ENCODE measurements at regions not wholly inside any gene's neighbourhood (a gene's known extent, or its start where the extent isn't known, plus 50 kb on each side); places are given as distances from the start of the nearest gene placed in this dataset.

- no peaks in the 10 kb centered on the region for H3K27me3 ChIP-seq (ENCODE audit: control insufficient read depth, extremely low read depth, insufficient read depth, low read length)
- TF ChIP-seq, protein P1, sequence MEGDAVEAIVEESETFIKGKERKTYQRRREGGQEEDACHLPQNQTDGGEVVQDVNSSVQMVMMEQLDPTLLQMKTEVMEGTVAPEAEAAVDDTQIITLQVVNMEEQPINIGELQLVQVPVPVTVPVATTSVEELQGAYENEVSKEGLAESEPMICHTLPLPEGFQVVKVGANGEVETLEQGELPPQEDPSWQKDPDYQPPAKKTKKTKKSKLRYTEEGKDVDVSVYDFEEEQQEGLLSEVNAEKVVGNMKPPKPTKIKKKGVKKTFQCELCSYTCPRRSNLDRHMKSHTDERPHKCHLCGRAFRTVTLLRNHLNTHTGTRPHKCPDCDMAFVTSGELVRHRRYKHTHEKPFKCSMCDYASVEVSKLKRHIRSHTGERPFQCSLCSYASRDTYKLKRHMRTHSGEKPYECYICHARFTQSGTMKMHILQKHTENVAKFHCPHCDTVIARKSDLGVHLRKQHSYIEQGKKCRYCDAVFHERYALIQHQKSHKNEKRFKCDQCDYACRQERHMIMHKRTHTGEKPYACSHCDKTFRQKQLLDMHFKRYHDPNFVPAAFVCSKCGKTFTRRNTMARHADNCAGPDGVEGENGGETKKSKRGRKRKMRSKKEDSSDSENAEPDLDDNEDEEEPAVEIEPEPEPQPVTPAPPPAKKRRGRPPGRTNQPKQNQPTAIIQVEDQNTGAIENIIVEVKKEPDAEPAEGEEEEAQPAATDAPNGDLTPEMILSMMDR (optimal IDR thresholded peaks at IDR 0.05 in 1 of 3, IDR thresholded peaks at IDR 0.05 in 1 of 3, conservative IDR thresholded peaks at IDR 0.05 in 1 of 3; ENCODE audit: extremely low read depth in 1 of 3, insufficient read depth in 2 of 3, low read length in 3 of 3): no peak
- TF ChIP-seq EZH2 (IDR thresholded peaks at IDR 0.05; ENCODE audit: low read length): no peak
- no peaks in the 10 kb centered on the region for H3K79me2 ChIP-seq (ENCODE audit: control insufficient read depth, insufficient read depth, low read length)
- H3K9ac ChIP-seq (ENCODE audit: control insufficient read depth, extremely low read depth, insufficient read depth, low read length): no peak overlapping the region
- no peak overlapping the region for H3K27ac ChIP-seq (ENCODE audit: control insufficient read depth, insufficient read depth, low read length)
- no peaks in the 10 kb centered on the region for H3K9me3 ChIP-seq (ENCODE audit: control insufficient read depth, low read depth, low read length)
- H2AFZ ChIP-seq (ENCODE audit: control insufficient read depth, low read length): no peak overlapping the region
- H3K36me3 ChIP-seq (ENCODE audit: control insufficient read depth in 2 of 2, extremely low read depth in 1 of 2, insufficient read depth in 2 of 2, low read length in 2 of 2): no peaks in the 10 kb centered on the region
- no peak for FAIRE-seq
- no peaks in the 10 kb centered on the region for H3K9me1 ChIP-seq (ENCODE audit: control insufficient read depth, extremely low read depth, insufficient read depth, low read length)
- dilution Hi-C loops (cut with MboI; ENCODE audit: extremely low pct_ligation_motif_present, low sequenced_read_pairs): no loop called here
- H3K4me2 ChIP-seq (ENCODE audit: control insufficient read depth, extremely low read depth, insufficient read depth, low read depth, low read length): no peak overlapping the region
- DNase-seq (ENCODE audit: low read depth, low spot score): no peak
- no peak overlapping the region for H3K4me3 ChIP-seq (ENCODE audit: control insufficient read depth in 2 of 3, extremely low read depth in 1 of 3, insufficient read depth in 2 of 3, low read depth in 1 of 3, low read length in 3 of 3)
- no peaks in the 10 kb centered on the region for H3K4me1 ChIP-seq (ENCODE audit: control insufficient read depth, extremely low read depth, insufficient read depth, low read length)
- no peaks in the 10 kb centered on the region for H4K20me1 ChIP-seq (ENCODE audit: control insufficient read depth, extremely low read depth, insufficient read depth, low read length)
Measured at GRCh38 chr21:27070861-27071670, 104.2 kb upstream of the ADAMTS5 start.

DNA sequence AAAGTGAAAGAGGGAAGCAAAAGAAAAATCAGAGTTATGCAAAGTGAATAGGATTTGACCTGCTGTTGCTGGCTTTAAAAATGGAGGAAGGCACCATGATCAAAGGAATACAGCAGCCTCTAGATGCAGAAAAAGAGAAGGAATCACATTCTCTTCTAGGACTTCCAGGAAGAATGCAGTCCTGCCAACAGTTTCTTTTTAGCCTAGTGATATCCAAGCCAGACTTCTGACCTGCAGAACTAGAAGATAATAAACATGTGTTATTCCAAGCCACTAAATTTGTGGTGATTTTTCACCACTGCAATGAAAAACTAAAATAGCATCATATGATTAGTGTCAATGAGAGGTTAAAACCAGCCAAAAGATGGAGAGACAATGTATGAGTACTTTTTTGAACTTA, 101.9 kb upstream of the ADAMTS5 start:
- FAIRE-seq: no peak
- H3K4me2 ChIP-seq (ENCODE audit: control insufficient read depth, extremely low read depth, insufficient read depth, low read depth, low read length): no peak overlapping the region
- dilution Hi-C loops (cut with MboI; ENCODE audit: extremely low pct_ligation_motif_present, low sequenced_read_pairs): no loop called here

More for the DNA sequence above, 101.9 kb upstream of the ADAMTS5 start:
- no peaks in the 10 kb centered on the region for H3K4me1 ChIP-seq (ENCODE audit: control insufficient read depth, extremely low read depth, insufficient read depth, low read length)
- DNase-seq (ENCODE audit: low read depth, low spot score): no peak
- no peaks in the 10 kb centered on the region for H3K27me3 ChIP-seq (ENCODE audit: control insufficient read depth, extremely low read depth, insufficient read depth, low read length)
- no peak overlapping the region for H2AFZ ChIP-seq (ENCODE audit: control insufficient read depth, low read length)
- no peak for TF ChIP-seq EZH2 (IDR thresholded peaks at IDR 0.05; ENCODE audit: low read length)
- TF ChIP-seq, protein P1 (optimal IDR thresholded peaks at IDR 0.05 in 1 of 3, IDR thresholded peaks at IDR 0.05 in 1 of 3, conservative IDR thresholded peaks at IDR 0.05 in 1 of 3; ENCODE audit: extremely low read depth in 1 of 3, insufficient read depth in 2 of 3, low read length in 3 of 3): no peak
- H3K9me3 ChIP-seq (ENCODE audit: control insufficient read depth, low read depth, low read length): no peaks in the 10 kb centered on the region
- no peaks in the 10 kb centered on the region for H3K79me2 ChIP-seq (ENCODE audit: control insufficient read depth, insufficient read depth, low read length)
- H3K9me1 ChIP-seq (ENCODE audit: control insufficient read depth, extremely low read depth, insufficient read depth, low read length): no peaks in the 10 kb centered on the region
- H3K36me3 ChIP-seq (ENCODE audit: control insufficient read depth in 2 of 2, extremely low read depth in 1 of 2, insufficient read depth in 2 of 2, low read length in 2 of 2): no peaks in the 10 kb centered on the region
- H3K27ac ChIP-seq (ENCODE audit: control insufficient read depth, insufficient read depth, low read length): no peak overlapping the region
- no peak overlapping the region for H3K4me3 ChIP-seq (ENCODE audit: control insufficient read depth in 2 of 3, extremely low read depth in 1 of 3, insufficient read depth in 2 of 3, low read depth in 1 of 3, low read length in 3 of 3)
- no peak overlapping the region for H3K9ac ChIP-seq (ENCODE audit: control insufficient read depth, extremely low read depth, insufficient read depth, low read length)
- no peaks in the 10 kb centered on the region for H4K20me1 ChIP-seq (ENCODE audit: control insufficient read depth, extremely low read depth, insufficient read depth, low read length)
